Right forelimb (tissue), 1 donor: ENCODE measurements at regions not wholly inside any gene's neighbourhood (a gene's known extent, or its start where the extent isn't known, plus 50 kb on each side); places are given as distances from the start of the nearest gene placed in this dataset.

Experiments used
- DNase-seq: peaks from one replicate; pipeline ENCODE4 v3.0.0-alpha.2; 2018

DNA sequence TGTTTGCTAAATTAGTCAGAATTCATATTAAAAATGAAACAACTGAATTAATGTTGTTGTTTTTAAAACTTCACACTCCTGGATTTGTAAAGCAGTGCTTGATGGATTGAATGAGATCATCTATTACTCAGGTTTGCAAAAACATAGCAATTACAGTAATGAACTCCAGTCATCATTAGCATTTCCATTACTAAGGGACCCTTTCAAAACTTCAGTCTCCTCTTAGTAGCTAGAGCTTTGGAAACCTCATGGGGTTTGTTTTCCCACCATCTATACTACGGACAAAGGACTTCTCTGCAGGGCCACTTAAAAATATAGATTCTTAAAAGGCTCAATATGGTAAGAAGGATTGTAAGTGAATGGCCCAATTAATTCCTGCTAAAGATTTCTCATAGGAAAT, 174.5 kb upstream of the PRNP start:
- DNase-seq: no peak

DNA sequence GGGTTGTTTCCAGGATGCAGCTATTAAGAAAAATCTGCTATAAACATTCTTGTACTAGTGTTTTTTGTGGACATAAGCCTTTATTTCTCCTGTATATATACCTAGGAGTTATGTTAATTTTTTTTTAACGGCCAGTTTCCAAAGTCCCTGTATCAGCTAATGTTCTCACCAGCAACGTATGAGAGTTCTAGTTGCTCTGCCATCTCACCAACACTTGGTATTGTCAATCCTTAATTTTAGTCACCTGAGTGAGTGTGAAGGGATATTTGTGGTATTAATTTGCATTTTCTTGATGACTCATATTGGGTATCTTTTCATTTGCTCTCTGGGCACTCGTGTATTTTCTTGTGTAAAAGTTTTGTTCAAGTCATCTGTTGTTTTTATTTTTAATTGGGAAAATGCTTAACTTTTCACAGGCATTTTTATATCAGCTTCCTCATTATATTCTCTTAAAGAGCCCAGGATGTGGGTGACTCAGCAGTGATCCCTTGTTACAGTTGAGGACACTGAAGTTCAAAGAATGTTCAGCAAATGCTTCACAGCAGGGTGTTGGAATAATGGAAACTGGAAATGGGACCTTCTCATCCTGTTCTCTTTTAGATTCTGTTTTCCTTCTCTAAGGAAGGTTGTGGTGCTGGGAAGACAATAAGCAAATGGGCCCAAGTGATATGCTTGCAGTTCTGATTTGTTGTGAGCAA, 176.3 kb upstream of the PRNP start:
- no peak for DNase-seq

DNA sequence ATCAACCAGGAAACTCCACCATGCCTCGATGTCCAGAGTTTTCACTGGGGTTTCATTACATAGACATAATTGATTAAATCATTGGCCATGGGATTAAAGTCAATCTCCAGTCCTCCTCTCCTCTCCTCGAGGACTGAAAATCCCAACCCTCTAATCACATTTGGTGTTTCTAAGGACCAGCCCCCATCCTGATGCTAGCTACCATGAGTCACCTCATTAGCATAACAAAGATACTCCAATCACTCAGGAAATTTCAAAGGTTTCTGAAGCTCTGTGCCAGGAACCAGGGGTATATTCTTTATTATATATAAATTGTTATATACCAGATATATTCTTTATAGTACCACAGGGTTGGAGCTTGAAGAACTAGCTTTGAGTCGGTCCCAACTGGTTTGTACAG, 177.5 kb upstream of the PRNP start:
- no peak for DNase-seq

DNA sequence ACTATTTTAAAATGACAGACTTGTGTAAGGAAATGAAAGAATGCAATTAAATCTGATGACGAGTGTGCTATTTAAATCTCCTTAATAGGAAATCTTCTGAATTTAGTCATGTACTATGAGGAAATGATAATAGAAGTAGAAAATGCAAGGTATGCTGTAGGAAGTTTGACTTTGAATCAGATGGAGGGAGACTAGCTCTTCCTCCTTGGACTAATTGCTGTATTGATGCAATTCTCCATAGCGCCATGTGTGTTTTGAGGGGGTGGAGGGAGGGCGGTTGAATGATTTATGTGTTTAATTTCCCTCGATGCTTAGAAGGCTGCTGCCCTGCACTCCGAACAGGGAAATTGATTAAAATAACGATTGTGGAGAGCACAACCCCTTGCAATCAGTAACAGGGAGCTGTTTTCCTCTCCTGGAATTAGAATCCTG, 179.0 kb upstream of the PRNP start:
- no peak for DNase-seq

DNA sequence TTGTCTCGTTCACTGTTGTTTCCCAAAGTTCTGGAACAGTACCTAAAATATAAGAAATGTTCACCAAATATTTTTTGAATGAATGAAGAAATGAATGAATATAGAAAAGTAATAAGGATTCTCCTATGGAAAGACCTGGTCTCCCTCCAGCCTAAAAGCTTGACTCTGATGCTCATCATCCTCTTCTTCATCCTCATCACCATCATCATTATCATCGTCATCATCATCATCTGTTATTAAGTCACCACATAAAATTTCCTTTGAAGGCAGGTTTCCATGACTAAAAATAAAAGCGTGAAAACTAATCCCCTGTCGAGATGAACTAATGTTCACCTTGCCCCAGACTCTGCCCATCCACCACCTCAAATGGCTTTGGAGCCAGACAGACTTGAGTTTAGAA, 181.4 kb upstream of the PRNP start:
- no peak for DNase-seq

DNA sequence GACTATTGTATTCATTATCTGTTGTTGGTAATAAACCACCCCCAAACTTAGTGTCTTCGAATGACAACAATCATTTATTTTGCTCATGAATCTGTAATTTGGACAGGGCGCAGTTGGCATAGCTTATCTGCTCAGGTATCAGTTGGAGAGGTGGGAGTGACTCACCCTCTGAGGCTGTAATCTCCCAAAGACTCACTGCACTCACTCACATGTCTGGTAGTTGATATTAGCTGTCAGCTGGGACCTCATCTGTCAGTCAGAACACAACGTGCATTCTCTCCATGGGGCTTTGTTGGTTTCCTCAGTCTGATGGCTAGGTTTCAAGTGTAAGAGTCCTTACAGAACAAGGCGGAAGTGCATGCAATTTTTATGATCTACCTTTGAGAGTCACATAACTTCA, 183.5 kb upstream of the PRNP start:
- DNase-seq: no peak

DNA sequence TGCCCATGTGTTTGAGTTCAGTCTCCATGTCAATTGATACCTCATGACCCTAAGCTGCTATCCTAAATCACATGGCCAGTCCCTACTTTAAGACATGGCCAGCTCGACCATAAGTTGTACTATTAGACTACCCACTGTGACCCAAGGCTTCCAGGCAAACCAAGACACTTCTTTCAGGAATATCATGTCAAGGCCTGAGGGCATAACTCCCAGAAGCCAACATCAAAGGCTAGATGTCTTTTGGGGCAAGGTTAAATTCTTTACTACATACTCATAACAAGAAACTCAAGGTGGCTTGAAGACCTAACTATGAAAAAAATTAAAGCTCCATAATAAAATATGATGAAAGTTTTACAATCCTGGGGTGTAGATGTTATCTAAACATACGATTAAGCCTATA, 192.9 kb upstream of the PRNP start:
- DNase-seq: no peak

DNA sequence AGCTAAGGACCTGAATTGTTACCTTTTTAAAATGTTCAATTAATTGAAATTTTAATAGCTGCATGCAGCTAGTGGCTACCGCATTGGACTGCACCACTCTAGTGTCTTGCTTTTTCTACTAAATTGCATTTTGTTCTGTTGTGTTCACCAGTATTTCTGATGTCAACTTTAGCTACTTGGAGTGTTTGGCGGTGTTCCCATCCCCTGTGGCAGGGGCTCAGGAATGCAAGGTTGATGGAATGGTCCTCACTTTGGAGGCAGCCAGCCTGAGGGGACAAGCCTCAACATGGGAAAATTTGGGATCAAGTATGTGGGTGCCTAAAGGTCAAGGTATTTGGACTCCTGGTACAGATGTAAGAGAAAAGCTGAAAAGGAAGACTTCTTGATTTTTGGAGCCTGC, 194.6 kb upstream of the PRNP start:
- DNase-seq: no peak

DNA sequence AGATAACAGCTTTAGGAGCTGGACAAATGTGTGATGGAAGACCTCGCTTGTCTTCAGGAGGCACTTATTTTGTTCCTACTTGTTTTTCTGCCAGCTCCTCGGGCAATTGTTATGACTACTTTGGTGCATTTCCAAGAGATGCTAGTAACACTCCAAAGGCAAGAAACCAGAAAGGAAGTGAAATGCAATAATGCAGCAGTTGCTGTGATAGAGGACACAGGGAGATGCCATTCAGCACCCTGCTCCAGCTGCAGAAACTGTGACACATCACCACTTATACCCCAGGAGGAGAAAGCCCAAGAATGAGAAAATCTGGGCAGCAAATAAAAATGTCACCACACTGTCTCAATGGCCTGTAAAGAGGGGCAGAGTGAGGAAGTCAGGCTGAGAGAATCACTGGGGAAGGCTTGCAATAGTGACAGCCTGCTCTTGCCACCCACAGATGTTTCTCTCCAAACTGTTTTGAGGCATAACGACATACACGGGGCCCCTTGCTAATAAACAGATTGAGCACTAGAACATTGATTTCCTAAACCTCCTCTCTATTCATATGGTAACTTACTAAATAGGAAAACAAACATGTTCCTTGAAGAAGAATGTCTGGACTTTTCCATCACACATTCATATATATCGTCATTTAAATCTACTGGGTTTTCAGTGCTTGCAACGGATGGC, 195.5 kb upstream of the PRNP start:
- DNase-seq: no peak

DNA sequence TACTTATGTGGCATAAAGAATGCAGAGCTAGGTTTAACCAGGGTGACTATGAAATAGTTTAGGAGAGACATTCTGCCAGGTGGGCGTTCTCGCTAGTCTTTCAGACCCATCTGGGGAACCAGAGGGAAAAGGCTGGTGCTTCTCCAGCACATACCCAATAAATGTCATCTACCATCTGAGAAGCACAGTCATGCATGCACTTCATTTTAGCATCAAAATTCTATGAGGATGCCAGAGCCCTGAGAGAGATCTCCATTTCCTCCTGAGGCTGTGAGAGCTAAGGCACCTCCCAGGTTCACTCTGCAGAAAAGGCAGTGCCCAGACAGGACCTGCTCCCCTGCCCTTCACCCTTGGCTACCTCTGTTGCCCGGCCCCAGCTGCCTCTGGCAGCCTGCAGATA, 196.2 kb upstream of the PRNP start:
- DNase-seq: no peak

DNA sequence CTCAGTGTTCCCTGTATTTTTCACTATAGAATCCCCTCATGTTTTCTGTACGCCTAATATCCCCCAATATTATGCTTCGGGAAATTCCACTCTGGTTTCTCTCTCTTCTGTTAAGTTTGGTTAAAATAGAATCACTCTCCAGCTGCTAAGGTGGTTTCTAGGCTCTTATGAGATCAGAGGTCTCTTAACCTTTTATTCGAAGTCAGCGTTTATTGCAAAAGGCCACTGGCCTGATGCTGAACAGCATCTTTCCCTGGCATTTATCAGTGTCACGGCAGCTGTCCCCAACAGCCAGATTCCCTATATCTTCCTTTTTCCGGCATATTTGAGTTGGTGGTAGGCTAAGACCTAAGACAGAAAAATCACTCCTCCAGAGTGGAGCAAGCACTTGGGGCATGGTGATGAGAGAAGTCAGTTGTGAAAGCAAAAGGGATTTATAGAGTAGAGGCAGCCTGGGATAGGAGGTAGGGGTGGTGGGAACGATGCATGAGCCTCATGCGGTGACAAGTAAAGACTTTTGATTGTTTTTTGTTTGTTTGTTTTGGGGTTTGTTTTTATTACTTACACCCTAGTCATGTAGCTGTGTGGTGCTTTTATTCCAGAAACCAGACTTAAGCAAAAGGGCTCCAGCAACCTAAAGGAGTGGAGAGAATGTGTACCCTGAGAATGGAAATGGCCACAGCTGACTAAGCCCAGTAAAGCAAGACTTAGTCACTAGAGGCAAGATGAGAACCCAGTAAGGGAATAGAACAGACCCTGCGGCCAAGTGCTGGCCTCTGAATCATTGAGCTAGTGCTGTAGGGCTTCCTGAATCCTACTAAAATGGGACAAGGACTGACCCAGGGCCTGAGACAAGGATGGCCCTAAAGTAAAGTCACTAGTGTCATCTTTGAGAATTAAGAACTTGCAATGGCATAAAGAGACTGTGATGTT, 197.6 kb upstream of the PRNP start:
- DNase-seq: no peak

DNA sequence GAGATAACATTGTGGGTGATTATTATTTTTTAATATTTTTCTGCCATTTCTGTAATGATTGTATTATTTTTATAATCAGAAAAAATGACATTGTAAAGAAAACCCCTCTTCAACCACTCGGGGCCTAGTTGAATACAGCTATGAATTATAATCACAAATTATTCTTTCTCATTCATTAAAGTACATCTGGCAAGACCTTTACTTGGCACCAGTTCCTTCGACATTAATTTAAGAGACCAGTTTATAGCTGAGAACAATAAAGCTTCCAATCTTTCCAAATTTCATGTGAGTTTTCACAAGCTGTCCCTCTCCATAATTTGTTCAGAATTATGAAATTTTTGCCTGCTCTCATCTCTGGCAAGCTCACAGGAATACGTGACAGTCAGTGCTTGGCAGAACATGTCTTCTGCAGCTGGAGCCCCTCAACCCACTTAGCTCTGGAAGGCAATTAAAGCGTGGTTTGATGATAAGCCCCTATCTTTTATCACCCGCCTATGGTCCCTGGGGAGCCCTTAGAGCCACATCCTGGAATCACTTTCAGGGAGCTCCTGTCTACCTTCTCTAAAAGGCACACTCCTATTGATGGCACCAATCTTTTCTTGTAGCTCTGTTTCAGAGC, 201.8 kb upstream of the PRNP start:
- DNase-seq: no peak

DNA sequence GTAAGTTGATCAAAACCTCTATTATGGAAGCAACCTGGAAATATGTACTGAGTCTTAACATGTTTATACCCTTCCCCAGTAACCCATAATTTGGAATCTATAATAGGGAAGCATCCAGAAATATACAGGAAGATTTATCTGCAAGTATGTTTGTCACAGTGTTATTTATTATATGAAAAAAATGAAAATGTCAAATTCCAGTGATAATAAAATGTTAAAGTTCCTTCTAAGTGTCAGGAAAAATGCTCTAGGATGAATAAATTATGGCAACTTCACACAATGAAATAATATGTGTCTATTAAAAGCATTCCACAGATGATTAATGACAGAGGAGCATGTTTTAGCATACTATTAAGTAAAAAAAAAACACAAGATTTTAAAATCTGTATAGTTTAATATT, 202.3 kb upstream of the PRNP start:
- no peak for DNase-seq

DNA sequence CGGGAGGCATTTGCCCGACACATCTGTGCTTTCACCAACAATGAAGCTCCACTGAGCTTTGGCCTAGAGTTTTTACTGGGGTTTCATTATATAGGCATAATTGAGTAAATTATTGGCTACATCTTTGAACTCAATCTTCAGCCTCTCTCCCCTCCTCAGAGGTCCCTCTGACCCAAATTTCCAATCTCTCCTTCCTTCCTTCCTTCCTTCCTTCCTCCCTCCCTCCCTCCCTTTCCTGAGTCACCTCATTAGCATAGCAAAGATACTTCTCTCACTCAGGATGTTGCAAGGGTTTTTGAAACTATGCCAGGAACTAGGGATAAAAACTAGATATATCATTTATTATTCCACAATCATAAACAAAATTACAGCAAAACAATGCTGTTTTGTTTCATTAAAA, 202.8 kb upstream of the PRNP start:
- DNase-seq: no peak

DNA sequence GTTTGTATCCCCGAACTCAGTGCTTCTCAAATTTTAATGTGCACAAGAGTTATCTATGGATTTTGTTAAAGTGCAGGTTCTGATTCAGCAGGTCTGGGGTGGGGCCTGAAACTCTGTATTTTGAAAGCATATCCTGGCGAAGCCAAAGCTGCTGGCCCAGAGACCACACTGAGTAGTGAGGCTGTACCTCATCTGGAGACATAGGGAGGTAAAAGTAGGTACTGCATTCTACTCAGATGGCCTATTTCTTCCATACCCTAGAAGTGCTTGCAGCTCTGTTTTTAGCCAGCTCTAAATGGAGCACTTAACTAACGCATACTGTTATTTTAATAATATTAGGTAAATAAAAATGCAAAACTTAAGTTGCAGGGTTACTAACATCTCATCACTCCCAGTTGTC, 206.2 kb upstream of the PRNP start:
- DNase-seq: no peak

DNA sequence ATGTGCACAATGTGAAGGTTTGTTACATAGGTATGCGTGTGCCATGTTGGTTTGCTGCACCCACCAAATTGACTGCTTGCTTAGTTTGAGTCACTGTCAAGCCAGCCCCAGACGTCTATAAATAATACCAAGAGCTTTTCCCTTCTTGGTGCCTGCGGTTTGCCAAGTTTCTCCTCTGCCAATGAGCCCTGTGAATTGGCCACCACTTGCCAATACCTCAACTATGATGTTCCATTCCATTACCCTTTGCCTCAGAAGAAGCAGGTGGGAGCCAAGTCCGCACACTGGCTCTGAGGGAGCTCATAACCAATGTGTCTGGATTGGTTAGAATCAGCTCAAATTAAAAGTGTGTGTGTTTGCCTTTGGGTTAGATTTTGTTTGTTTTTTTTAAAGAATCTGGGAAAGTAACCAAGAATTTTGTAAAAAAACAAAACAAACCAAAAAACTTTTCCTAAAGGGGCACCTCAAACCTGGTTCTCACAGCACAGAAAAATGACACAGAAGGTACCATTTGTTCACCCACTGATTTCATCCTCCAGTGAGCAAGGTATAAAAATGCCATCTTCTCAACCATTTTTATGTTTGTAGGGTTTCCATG, 209.3 kb upstream of the PRNP start:
- no peak for DNase-seq

DNA sequence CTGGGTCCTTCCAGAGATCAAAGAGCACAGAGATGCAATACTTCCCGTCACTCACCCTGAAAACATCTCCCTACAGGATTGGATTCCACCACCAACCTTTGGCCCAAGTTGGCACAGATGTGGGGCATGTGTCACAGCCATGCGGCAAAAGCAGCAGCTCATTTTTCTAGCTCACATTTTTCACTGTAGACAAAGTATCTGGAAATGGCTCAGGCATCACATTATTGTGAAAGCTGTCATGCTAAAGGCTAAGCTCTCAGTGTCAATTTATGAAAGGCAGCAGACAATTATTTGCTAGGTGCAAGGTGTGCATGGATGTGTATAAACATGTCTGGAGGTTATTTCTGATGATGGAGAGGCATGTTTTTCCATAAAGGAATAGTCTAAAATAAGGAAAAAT, 213.3 kb upstream of the PRNP start:
- DNase-seq: no peak

DNA sequence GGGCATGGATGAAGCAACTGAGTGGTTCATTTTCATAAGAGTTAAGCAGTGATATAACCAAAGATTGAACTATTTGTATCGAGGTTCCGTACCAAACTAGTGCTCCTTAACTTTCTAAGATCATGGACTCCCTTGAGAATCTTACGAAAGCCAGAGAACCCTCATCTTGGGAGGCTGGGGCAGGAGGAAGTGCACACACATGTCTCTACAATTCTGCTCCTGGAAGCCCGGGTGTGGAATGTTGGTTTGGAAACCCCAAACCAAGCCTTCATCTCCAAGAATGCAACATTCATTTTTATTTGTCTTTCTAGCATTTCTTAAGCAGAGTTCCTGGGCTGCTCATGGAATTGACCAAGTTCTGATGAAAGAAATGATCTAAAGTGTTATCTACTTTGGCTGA, 215.0 kb upstream of the PRNP start:
- no peak for DNase-seq

DNA sequence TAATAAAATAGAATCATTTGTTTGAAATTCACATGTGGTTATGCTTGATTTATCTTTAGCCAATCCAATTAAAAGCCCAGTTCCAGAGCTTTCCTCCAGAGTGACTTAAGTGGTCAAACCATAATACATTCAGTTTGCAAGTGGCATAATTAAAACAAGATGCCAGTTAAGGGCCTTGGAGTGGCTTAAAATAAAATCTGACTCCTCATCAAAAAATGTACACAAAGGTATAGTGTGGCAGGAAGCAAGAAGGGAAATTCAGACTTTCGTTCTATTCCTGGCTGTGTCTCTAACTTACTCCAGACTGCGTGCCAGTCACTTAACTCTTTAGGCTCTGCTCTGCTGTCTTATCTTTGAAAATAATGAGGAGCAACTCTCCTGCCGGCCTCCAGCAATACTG, 215.9 kb upstream of the PRNP start:
- no peak for DNase-seq

DNA sequence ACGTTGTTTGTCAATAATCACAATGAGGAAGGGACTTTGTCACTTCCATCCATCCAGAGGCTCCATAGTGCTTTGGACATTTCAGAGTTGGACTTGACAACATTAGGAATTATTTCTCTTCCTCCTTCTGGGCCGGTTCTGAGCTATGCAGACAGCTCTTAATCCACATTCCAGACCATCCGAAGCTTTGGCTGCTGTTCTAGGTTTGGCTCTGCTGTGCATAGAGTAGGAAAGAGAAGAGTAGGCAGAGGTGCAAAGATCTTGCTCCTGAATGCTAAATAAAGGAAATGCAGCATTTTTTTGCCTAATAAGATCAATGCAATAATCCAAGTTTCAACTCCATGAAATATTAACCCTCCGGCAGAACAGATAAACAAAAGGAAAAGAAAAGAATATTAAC, 216.3 kb upstream of the PRNP start:
- no peak for DNase-seq

DNA sequence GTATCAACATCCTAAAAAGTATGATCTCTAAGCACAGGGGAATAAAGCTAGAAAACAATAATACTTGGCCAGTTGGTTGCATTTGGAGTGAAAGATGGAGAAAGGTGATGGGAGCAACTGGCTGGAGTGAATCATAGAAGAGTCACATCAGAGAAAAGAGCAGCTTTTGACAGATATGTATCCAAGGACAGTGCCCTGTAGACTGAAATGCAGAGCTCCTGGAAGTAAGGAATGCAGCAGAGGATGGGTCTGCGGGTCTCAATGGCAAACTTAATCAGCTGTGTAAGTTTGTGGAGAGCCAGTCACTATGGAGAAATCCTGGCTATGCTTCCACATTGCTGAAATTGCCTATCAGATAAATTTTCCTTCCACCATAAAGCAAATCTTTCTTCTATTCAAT, 218.1 kb upstream of the PRNP start:
- DNase-seq: no peak

DNA sequence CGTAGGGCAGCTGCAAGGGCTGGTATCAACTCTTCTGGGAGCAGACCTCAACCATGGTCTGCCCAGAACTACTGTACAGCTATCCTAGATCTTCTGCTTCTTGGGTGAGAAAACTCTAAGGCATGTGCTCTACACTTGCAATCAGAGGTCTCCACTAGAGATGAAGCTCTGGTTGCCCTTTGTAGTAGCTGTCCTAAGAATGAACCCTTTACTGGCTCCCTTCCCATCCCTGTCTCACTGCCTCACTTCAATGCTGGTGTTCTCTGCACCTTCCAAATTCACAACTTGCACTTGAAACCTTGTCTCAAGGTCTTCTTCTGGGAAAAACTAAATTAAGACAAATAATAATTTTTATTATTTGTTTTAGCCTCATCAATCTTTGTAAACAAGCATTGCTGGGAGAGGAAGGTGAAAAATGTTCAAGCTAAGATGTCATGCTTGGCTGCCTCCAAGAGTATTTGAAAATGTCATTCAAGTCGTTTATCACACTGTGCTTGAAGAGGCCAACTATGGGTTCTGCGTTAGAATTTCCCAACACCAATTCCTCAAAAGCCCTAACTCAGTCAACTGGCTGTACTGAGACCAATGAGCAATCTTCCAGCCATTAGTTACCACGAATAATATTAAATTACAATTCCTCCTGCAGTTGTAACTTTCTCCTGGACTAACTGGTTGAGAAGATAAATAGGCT, 216.9 kb upstream of the ADRA1D start:
- DNase-seq: no peak
